Skeletal muscle satellite cell (primary cell): ENCODE measurements at regions not wholly inside any gene's neighbourhood (a gene's known extent, or its start where the extent isn't known, plus 50 kb on each side); places are given as distances from the start of the nearest gene placed in this dataset.

Source experiments
- H3K27me3 ChIP-seq: 2 replicates; pipeline ENCODE4 v1.7.0; 2013; ENCODE audit warnings: low read length; ENCODE audit not compliant: control insufficient read depth, insufficient read depth
- H3K36me3 ChIP-seq: 2 replicates; pipeline ENCODE4 v1.7.0; 2013; ENCODE audit warnings: mild to moderate bottlenecking, control low read depth, low read length; ENCODE audit not compliant: insufficient read depth
- H3K4me1 ChIP-seq: 2 replicates; pipeline ENCODE4 v1.7.0; 2013; ENCODE audit warnings: low read length; ENCODE audit not compliant: control insufficient read depth, insufficient read depth
- H3K4me2 ChIP-seq: 2 replicates; pipeline ENCODE4 v1.7.0; 2013; ENCODE audit warnings: mild to moderate bottlenecking, low read length
- H3K4me3 ChIP-seq: 2 replicates; pipeline ENCODE4 v1.7.0; 2013; ENCODE audit warnings: low read length
- H3K9ac ChIP-seq: 2 replicates; pipeline ENCODE4 v1.7.0; 2013; ENCODE audit warnings: mild to moderate bottlenecking, low read depth, low read length, moderate library complexity
- H3K9me3 ChIP-seq: replicated peaks from 2 replicates; pipeline ENCODE4 v1.7.0; 2013; ENCODE audit warnings: mild to moderate bottlenecking, control low read depth, low read length

DNA sequence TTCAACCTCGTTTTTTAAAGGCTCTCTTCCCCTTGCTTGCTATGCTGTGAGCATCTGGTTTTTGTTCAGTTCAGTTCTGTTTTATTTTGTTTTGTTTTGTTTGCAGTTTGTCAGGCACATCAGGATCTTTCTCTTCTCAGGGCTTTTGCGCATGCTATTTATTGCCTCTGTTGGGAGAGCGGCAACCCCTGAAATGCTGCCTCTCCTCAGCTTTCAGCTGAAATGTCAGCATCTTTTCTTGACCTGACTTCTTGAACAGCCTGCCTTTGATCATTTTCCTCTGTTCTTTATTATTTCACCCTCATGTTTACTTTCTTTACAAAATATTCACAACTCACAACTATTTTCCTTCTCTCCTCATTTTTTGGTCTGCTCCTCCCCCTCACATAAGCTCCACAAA is 50.4 kb upstream of the RC3H1 start:
- Histone ChIP-seq H3K36me3 (no peaks in the 10 kb centered on the region), H3K9me3 (no peaks in the 10 kb centered on the region), H3K27me3 (no peaks in the 10 kb centered on the region), H3K9ac (no peak overlapping the region), H3K4me2 (no peak overlapping the region), H3K4me1 (no peaks in the 10 kb centered on the region), H3K4me3 (no peak overlapping the region)
